Astrocyte (in vitro differentiated cells and primary cell): ENCODE measurements at regions not wholly inside any gene's neighbourhood (a gene's known extent, or its start where the extent isn't known, plus 50 kb on each side); places are given as distances from the start of the nearest gene placed in this dataset.

Source experiments
- EZH2 ChIP-seq: IDR thresholded peaks from 2 replicates; pipeline ENCODE4 v1.6.1; 2012; ENCODE audit warnings: mild to moderate bottlenecking, low read length, inconsistent platforms; ENCODE audit not compliant: insufficient read depth
- TF ChIP-seq, protein P1 (sequence below): IDR thresholded peaks from 2 replicates; pipeline ENCODE4 v1.5.1; 2011; ENCODE audit warnings: low read depth, mild to moderate bottlenecking, inconsistent platforms, low read length, moderate library complexity; ENCODE audit not compliant: insufficient read depth

DNA sequence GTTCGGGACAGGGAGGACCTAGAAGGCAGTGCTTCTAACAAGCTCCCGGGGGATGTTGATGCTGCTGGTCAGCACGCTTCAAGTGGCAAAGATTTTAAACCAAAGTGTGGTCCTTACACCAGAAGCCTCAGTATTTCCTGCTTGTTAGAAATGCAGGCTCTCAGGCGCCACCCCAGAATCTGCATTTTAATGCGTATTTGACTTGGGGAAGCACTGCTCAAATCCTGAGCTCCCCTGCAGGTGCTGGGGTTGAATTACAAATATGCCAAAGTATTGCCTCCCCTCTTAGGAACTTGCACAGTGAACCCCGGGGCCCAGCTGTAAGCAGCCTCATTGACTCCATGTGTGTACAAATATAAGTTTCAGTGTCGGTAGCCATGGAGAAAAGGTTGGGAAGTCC, 70.8 kb upstream of the RAI2 start:
- TF ChIP-seq, protein P1, sequence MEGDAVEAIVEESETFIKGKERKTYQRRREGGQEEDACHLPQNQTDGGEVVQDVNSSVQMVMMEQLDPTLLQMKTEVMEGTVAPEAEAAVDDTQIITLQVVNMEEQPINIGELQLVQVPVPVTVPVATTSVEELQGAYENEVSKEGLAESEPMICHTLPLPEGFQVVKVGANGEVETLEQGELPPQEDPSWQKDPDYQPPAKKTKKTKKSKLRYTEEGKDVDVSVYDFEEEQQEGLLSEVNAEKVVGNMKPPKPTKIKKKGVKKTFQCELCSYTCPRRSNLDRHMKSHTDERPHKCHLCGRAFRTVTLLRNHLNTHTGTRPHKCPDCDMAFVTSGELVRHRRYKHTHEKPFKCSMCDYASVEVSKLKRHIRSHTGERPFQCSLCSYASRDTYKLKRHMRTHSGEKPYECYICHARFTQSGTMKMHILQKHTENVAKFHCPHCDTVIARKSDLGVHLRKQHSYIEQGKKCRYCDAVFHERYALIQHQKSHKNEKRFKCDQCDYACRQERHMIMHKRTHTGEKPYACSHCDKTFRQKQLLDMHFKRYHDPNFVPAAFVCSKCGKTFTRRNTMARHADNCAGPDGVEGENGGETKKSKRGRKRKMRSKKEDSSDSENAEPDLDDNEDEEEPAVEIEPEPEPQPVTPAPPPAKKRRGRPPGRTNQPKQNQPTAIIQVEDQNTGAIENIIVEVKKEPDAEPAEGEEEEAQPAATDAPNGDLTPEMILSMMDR = no peak
- TF ChIP-seq EZH2 = no peak
